ENCODE measurements at regions not wholly inside any gene's neighbourhood (a gene's known extent, or its start where the extent isn't known, plus 50 kb on each side); places are given as distances from the start of the nearest gene placed in this dataset.

DNA sequence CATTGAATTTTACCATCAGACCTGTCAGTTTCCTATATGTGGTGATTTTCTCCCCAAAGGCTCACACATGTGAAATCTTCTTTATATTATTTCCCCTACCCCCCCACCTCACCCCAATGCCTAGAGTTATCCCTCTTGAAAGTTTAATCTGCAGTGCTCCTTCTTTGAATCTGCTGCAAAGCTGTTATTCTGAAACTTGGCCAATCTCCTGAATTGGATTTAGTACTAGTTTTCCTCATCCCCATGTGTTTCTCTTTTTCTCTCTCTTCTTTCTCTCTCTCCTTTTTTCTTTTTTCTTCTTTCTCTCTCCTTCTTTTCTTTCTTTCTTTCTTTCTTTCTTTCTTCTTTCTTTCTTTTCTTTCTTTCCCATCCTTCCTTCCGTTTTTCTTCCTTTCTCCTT, 886.2 kb downstream of the TYW1 start:
- intact Hi-C loops (cut with micrococcal nuclease), result no loop called here
- Histone ChIP-seq H3K27ac (replicated peaks) (no peak overlapping the region), H3K9me3 (replicated peaks) (peaks cover 11% of the 10 kb centered on the region), H3K27me3 (ENCODE audit: low read depth) (peaks cover 59% of the 10 kb centered on the region), H3K4me3 (no peak overlapping the region), H3K36me3 (no peaks in the 10 kb centered on the region), H3K4me1 (no peaks in the 10 kb centered on the region)
- TF ChIP-seq, protein P1, sequence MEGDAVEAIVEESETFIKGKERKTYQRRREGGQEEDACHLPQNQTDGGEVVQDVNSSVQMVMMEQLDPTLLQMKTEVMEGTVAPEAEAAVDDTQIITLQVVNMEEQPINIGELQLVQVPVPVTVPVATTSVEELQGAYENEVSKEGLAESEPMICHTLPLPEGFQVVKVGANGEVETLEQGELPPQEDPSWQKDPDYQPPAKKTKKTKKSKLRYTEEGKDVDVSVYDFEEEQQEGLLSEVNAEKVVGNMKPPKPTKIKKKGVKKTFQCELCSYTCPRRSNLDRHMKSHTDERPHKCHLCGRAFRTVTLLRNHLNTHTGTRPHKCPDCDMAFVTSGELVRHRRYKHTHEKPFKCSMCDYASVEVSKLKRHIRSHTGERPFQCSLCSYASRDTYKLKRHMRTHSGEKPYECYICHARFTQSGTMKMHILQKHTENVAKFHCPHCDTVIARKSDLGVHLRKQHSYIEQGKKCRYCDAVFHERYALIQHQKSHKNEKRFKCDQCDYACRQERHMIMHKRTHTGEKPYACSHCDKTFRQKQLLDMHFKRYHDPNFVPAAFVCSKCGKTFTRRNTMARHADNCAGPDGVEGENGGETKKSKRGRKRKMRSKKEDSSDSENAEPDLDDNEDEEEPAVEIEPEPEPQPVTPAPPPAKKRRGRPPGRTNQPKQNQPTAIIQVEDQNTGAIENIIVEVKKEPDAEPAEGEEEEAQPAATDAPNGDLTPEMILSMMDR (IDR thresholded peaks at IDR 0.05; ENCODE audit: borderline replicate concordance), result no peak
- DNase-seq, result no peak

DNA sequence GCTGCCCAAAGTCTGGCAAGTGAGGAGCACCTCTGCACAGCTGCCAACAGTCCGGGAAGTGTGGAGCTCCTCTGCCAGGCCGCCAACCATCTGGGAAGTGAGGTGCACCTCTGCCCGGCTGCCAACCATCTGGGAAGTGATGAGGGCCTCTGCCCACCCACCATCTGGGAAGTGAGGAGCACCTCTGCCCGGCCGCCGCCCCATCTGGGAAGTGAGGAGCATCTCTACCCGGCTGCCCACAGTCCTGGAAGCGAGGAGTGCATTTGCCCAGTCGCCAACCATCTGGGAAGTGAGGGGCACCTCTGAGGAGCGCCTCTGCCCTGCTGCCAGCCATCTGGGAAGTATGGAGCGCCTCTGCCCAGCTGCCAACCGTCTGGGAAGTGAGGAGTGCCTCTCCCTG, 893.7 kb downstream of the TYW1 start:
- H3K27me3 ChIP-seq (ENCODE audit: low read depth), result peaks cover 2% of the 10 kb centered on the region
- no peak overlapping the region for H3K4me3 ChIP-seq
- no peak for DNase-seq
- H3K36me3 ChIP-seq, result no peaks in the 10 kb centered on the region
- H3K27ac ChIP-seq (replicated peaks), result no peak overlapping the region
- no peaks in the 10 kb centered on the region for H3K4me1 ChIP-seq
- H3K9me3 ChIP-seq (replicated peaks), result peaks cover 17% of the 10 kb centered on the region
- intact Hi-C loops (cut with micrococcal nuclease), result no loop called here
- TF ChIP-seq, protein P1 (IDR thresholded peaks at IDR 0.05; ENCODE audit: borderline replicate concordance), result no peak

DNA sequence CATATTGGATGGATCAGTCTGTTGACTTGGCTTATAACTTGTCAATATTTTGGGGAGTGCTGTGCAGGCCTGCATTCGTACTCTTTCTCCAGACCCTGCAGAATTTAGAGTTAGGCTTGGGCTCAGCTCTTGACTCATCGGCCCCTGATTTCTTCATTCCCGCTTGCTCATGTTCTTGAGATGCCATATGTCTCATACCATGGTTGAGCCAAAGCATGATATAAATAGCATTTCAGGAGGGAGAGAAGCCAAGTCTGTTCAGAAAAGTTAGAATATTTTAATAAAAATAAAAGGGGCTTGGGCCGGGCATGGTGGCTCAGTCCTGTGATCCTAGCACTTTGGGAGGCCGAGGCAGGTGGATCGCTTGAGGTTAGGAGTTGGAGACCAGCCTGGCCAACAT, 898.1 kb downstream of the TYW1 start:
- intact Hi-C loops (cut with micrococcal nuclease), result no loop called here

DNA sequence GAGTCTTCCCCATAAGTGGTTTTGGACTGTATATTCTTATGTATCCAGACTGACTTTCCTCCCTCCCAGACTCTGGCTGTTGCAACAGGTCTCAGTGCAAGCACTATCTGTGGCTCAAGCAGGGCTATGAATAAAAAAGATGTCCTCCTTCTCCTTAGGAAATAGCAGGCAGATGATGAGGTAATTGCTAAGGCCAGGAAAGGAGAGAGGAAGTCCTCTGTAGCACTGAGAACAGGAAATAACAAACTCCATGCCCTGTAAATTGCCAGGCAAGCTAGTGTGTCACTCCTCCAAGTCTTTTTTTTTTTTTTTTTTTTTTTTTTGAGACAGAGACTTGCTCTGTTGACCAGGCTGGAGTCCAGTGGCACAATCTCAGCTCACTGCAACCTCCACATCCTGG, 900.1 kb downstream of the TYW1 start:
- H3K9me3 ChIP-seq (replicated peaks), result no peaks in the 10 kb centered on the region
- H3K27me3 ChIP-seq (ENCODE audit: low read depth), result peaks cover 19% of the 10 kb centered on the region
- H3K4me3 ChIP-seq, result no peak overlapping the region
- H3K36me3 ChIP-seq, result no peaks in the 10 kb centered on the region
- no peak for DNase-seq
- no peaks in the 10 kb centered on the region for H3K4me1 ChIP-seq
- no peak overlapping the region for H3K27ac ChIP-seq (replicated peaks)
- TF ChIP-seq, protein P1 (IDR thresholded peaks at IDR 0.05; ENCODE audit: borderline replicate concordance), result no peak
- intact Hi-C loops (cut with micrococcal nuclease), result no loop called here

More for the DNA sequence above, 898.1 kb downstream of the TYW1 start:
- H3K36me3 ChIP-seq, result no peaks in the 10 kb centered on the region
- H3K4me1 ChIP-seq, result no peaks in the 10 kb centered on the region
- peaks cover 6% of the 10 kb centered on the region for H3K9me3 ChIP-seq (replicated peaks)
- DNase-seq, result no peak
- no peak overlapping the region for H3K27ac ChIP-seq (replicated peaks)
- H3K4me3 ChIP-seq, result no peak overlapping the region
- H3K27me3 ChIP-seq (ENCODE audit: low read depth), result peaks cover 19% of the 10 kb centered on the region
- TF ChIP-seq, protein P1 (IDR thresholded peaks at IDR 0.05; ENCODE audit: borderline replicate concordance), result no peak

DNA sequence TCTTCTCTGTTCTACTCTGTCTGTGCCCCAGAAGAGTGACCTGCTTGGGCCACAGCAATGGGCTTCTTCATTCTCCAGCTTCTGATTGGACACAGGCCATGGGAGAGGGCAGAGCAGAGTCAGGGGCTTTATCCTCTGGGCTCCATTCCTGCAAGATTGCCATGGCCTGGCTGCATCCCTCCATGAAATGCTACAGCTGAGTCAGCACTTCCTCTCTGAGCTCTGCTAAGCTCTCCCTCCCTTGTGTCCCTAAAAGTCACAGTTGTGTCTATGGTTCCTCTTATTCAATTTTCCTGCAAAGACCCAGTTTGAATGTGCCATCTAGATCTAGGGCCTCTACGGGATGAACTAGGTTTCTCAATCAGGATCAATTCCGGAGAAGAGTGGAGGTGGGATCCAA, 903.8 kb downstream of the TYW1 start:
- H3K4me3 ChIP-seq, result no peak overlapping the region
- no peaks in the 10 kb centered on the region for H3K36me3 ChIP-seq
- intact Hi-C loops (cut with micrococcal nuclease), result no loop called here
- no peak for DNase-seq
- TF ChIP-seq, protein P1 (IDR thresholded peaks at IDR 0.05; ENCODE audit: borderline replicate concordance), result no peak
- peaks cover 38% of the 10 kb centered on the region for H3K27me3 ChIP-seq (ENCODE audit: low read depth)
- H3K27ac ChIP-seq (replicated peaks), result no peak overlapping the region
- H3K9me3 ChIP-seq (replicated peaks), result no peaks in the 10 kb centered on the region
- peaks cover 5% of the 10 kb centered on the region for H3K4me1 ChIP-seq
